SK-N-MC (cell line): ENCODE measurements at regions not wholly inside any gene's neighbourhood (a gene's known extent, or its start where the extent isn't known, plus 50 kb on each side); places are given as distances from the start of the nearest gene placed in this dataset.

Experiments used
- EZH2 ChIP-seq: fragments of 200-600 bp; sonication (generic); IDR thresholded peaks from one replicate; pipeline ENCODE4 v1.6.1; 2017; ENCODE audit warnings: antibody characterized with exemption
- POLR2AphosphoS5 ChIP-seq: IDR thresholded peaks from 2 replicates; pipeline ENCODE4 v1.6.1; 2012; ENCODE audit warnings: mild to moderate bottlenecking, low read depth, low read length, borderline replicate concordance

- TF ChIP-seq POLR2AphosphoS5 (no peak), EZH2 (no peak)
These were observed 90.5 kb upstream of the SMIM21 start for GRCh38 chr18:75518007-75518406.
